Lung (tissue), 11 donors: ENCODE measurements at regions not wholly inside any gene's neighbourhood (a gene's known extent, or its start where the extent isn't known, plus 50 kb on each side); places are given as distances from the start of the nearest gene placed in this dataset.

Experiments used
- ATAC-seq: fragments of 200-7000 bp; cut with Tn5 transposase; one replicate; pipeline ENCODE4 v1.9.1; 2020; ENCODE audit warnings: moderate number of reproducible peaks; ENCODE audit not compliant: insufficient read depth, low FRiP score
- DNase-seq, 3 donors: peaks; one replicate each; pipeline ENCODE4 v3.0.0-alpha.2; 2013 to 2017
- H3K27ac ChIP-seq, 2 donors: one replicate each; pipeline ENCODE4 v1.5.1; 2013; ENCODE audit warnings: mild to moderate bottlenecking in 2 of 2, moderate library complexity in 2 of 2, control low read depth in 1 of 2, inconsistent platforms in 1 of 2, low read depth in 1 of 2, low read length in 1 of 2
- H3K27me3 ChIP-seq, 3 donors: one replicate each; pipeline ENCODE4 v1.5.1; 2013; ENCODE audit warnings: low read length in 2 of 3; ENCODE audit not compliant: control insufficient read depth in 3 of 3, insufficient read depth in 3 of 3
- H3K36me3 ChIP-seq, 4 donors: one replicate each; pipeline ENCODE4 v1.5.1; 2013; ENCODE audit warnings: low read length in 4 of 4, mild to moderate bottlenecking in 1 of 4, moderate library complexity in 1 of 4; ENCODE audit not compliant: control insufficient read depth in 4 of 4, insufficient read depth in 4 of 4
- H3K4me1 ChIP-seq, 5 donors: one replicate each; pipeline ENCODE4 v1.5.1; 2013; ENCODE audit warnings: low read length in 5 of 5, mild to moderate bottlenecking in 2 of 5, moderate library complexity in 1 of 5; ENCODE audit not compliant: control insufficient read depth in 5 of 5, insufficient read depth in 5 of 5
- H3K4me3 ChIP-seq: one replicate; pipeline ENCODE4 v1.5.1; 2013; ENCODE audit warnings: mild to moderate bottlenecking, control low read depth, moderate library complexity
- H3K9ac ChIP-seq, 2 donors: one replicate each; pipeline ENCODE4 v1.5.1; 2013; ENCODE audit warnings: low read length in 2 of 2, control low read depth in 1 of 2; ENCODE audit not compliant: insufficient read depth in 1 of 2
- H3K9me3 ChIP-seq, 4 donors: one replicate each; pipeline ENCODE4 v1.5.1; 2013; ENCODE audit warnings: low read length in 3 of 4, mild to moderate bottlenecking in 1 of 4, moderate library complexity in 1 of 4; ENCODE audit not compliant: control insufficient read depth in 4 of 4, insufficient read depth in 3 of 4
- CTCF ChIP-seq: IDR thresholded peaks from 2 replicates; pipeline ENCODE4 v1.5.1; 2012; ENCODE audit warnings: mild to moderate bottlenecking; ENCODE audit errors: control extremely low read depth, extremely low read depth
- WGBS, 2 donors: extraction: QIAGEN DNeasy Blood & Tissue Kit; methylation state at CpG; one replicate each; pipeline ENCODE4 v1.1.7; 2013; 5-methylcytosine and 5-hydroxymethylcytosine counted together
- donor health status: control.
- donor health status: control.
- donor health status: Bipolar disorder and iron deficiency.
- donor health status: healthy.
- donor health status: DM: yes; HTN: yes; CAD: no.

- Histone ChIP-seq H3K9ac (no peak overlapping the region), H3K4me3 (no peak overlapping the region), H3K27me3 (no peaks in the 10 kb centered on the region), H3K36me3 (no peaks in the 10 kb centered on the region), H3K4me1 (no peaks in the 10 kb centered on the region), H3K27ac (no peak overlapping the region), H3K9me3 (no peaks in the 10 kb centered on the region)
- no peak for TF ChIP-seq CTCF
- no peak for DNase-seq
- WGBS, 2 donors, result 99 to 100% methylated on average over 1 of the region's 1 CpG
- ATAC-seq, result no peak
Observed at GRCh38 chr15:35596285-35596684, 50.3 kb upstream of the DPH6 start.

- H3K27me3 ChIP-seq, result no peaks in the 10 kb centered on the region
- ATAC-seq, result no peak
- H3K4me3 ChIP-seq, result no peak overlapping the region
Observed at GRCh38 chr15:35602836-35603235, 56.9 kb upstream of the DPH6 start.

GRCh38 chr15:35603301-35603700 is 57.3 kb upstream of the DPH6 start:
- ATAC-seq (no peak), DNase-seq (no peak)
- 85 to 87% methylated on average over 2 of the region's 2 CpGs for WGBS, 2 donors
- Histone ChIP-seq H3K27me3 (no peaks in the 10 kb centered on the region), H3K9ac (no peak overlapping the region), H3K4me3 (no peak overlapping the region), H3K4me1 (peaks cover 0 to 5% (median 0%) of the 10 kb centered on the region in 5 donors), H3K36me3 (no peaks in the 10 kb centered on the region), H3K9me3 (no peaks in the 10 kb centered on the region), H3K27ac (no peak overlapping the region)
- no peak for TF ChIP-seq CTCF

More at GRCh38 chr15:35602836-35603235, 56.9 kb upstream of the DPH6 start:
- Histone ChIP-seq H3K4me1 (peaks cover 0 to 5% (median 0%) of the 10 kb centered on the region in 5 donors), H3K36me3 (no peaks in the 10 kb centered on the region), H3K9ac (no peak overlapping the region), H3K9me3 (no peaks in the 10 kb centered on the region), H3K27ac (no peak overlapping the region)
- 88% methylated on average over 3 of the region's 3 CpGs for WGBS, 2 donors
- TF ChIP-seq CTCF, result no peak
- DNase-seq, result no peak

- Histone ChIP-seq H3K9me3 (no peaks in the 10 kb centered on the region), H3K36me3 (no peaks in the 10 kb centered on the region), H3K27me3 (no peaks in the 10 kb centered on the region), H3K4me1 (peaks cover 0 to 5% (median 0%) of the 10 kb centered on the region in 5 donors), H3K4me3 (no peak overlapping the region), H3K9ac (no peak overlapping the region), H3K27ac (no peak overlapping the region)
- no peak for TF ChIP-seq CTCF
- DNase-seq (no peak), ATAC-seq (no peak)
Observed at GRCh38 chr15:35603856-35604255, 57.9 kb upstream of the DPH6 start.
